Activated CD4-positive, alpha-beta memory T cell treated with anti-CD3 and anti-CD28 coated beads for 36 hours (primary cell): ENCODE measurements at regions not wholly inside any gene's neighbourhood (a gene's known extent, or its start where the extent isn't known, plus 50 kb on each side); places are given as distances from the start of the nearest gene placed in this dataset.
"Not testable (repeated sequence)": the region's sequence is repeated elsewhere in the genome, so short reads cannot be mapped to it uniquely, and the experiment has no call there.

Source experiments
- CTCF ChIA-PET: fragments of 350-600 bp; sonication (Branson Sonifier 250); formaldehyde crosslinking; loops from one replicate; lab custom pipeline; 2021; ENCODE audit warnings: antibody characterized with exemption, inconsistent platforms; lab: Charles Lee
- POLR2A ChIA-PET: fragments of 350-600 bp; sonication (Branson Sonifier 250); formaldehyde crosslinking; loops from one replicate; lab custom pipeline; 2021; ENCODE audit warnings: antibody characterized with exemption; lab: Charles Lee
- DNase-seq: peaks from one replicate; pipeline ENCODE4 v3.0.0-alpha.2; 2020
- H3K27ac Mint-ChIP-seq: one replicate; pipeline ENCODE4 v1.8.0; 2021; ENCODE audit warnings: mixed read lengths
- H3K27me3 Mint-ChIP-seq: one replicate; pipeline ENCODE4 v1.8.0; 2021; ENCODE audit warnings: mixed read lengths
- H3K36me3 Mint-ChIP-seq: one replicate; pipeline ENCODE4 v1.8.0; 2021; ENCODE audit warnings: mixed read lengths
- H3K4me1 Mint-ChIP-seq: one replicate; pipeline ENCODE4 v1.8.0; 2021; ENCODE audit warnings: low read depth, mixed read lengths
- H3K4me3 Mint-ChIP-seq: one replicate; pipeline ENCODE4 v1.8.0; 2021; ENCODE audit warnings: mild to moderate bottlenecking, mixed read lengths
- H3K9me3 Mint-ChIP-seq: one replicate; pipeline ENCODE4 v1.8.0; 2021; ENCODE audit warnings: mixed read lengths
- intact Hi-C: fragments of 100-400 bp; cut with micrococcal nuclease; formaldehyde crosslinking; loops from one replicate; pipeline ENCODE4 v1.15.1; 2023

DNA sequence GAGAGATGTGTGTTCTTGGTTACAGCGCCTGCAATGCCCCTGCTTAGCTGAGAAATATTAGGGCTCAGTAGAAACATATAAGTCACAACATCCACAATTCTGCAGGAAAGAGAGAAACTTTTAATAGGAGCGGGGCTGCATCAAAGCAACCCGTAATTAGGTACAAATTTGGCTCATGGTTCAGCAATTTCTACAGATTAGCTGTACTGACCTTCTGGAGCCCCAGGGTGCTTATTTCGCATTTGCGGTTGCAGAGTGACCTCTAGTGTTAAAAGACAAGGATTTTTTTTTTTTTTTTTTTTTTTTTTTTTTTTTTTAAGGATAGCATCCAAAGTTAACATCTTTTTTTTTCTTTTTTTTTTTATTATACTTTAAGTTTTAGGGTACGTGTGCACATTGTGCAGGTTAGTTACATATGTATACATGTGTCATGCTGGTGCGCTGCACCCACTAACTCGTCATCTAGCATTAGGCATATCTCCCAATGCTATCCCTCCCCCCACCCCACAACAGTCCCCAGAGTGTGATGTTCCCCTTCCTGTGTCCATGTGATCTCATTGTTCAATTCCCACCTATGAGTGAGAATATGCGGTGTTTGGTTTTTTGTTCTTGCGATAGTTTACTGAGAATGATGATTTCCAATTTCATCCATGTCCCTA lies 334.7 kb downstream of the ARRDC4 start:
- CTCF ChIA-PET: interaction anchor here (0.9 kb wide), 1 partner anchor 389 kb away, joined by 4 read pairs; no protein-coding TSS in a partner anchor
- POLR2A ChIA-PET, H3K4me3 Mint-ChIP-seq, H3K27ac Mint-ChIP-seq, H3K9me3 Mint-ChIP-seq, H3K27me3 Mint-ChIP-seq, DNase-seq, H3K4me1 Mint-ChIP-seq, H3K36me3 Mint-ChIP-seq: not testable (repeated sequence)
- intact Hi-C loops: loop anchor here (2.0 kb wide), 1 partner anchor 386 kb away; no protein-coding TSS in a partner anchor

- H3K4me1 Mint-ChIP-seq: no peaks in the 10 kb centered on the region
- ChIA-PET CTCF (interaction anchor here (0.9 kb wide), 1 partner anchor 124 kb away, joined by 3 read pairs; no protein-coding TSS in a partner anchor), POLR2A (no interaction called here)
- DNase-seq: no peak
- no peak overlapping the region for H3K27ac Mint-ChIP-seq
- intact Hi-C loops: no loop called here
- H3K27me3 Mint-ChIP-seq: peaks cover 1% of the 10 kb centered on the region
- no peaks in the 10 kb centered on the region for H3K9me3 Mint-ChIP-seq
- H3K36me3 Mint-ChIP-seq: no peaks in the 10 kb centered on the region
- no peak overlapping the region for H3K4me3 Mint-ChIP-seq
Measured at GRCh38 chr15:98296653-98297052, 336.1 kb downstream of the ARRDC4 start.

- POLR2A ChIA-PET: no interaction called here
- no peak overlapping the region for H3K27ac Mint-ChIP-seq
- intact Hi-C loops: no loop called here
- H3K4me3 Mint-ChIP-seq: no peak overlapping the region
- CTCF ChIA-PET: no interaction called here
- H3K4me1 Mint-ChIP-seq: no peaks in the 10 kb centered on the region
- H3K36me3 Mint-ChIP-seq: no peaks in the 10 kb centered on the region
- H3K27me3 Mint-ChIP-seq: peaks cover 3% of the 10 kb centered on the region
- no peaks in the 10 kb centered on the region for H3K9me3 Mint-ChIP-seq
- no peak for DNase-seq
Measured at GRCh38 chr15:98304371-98304770, 343.9 kb downstream of the ARRDC4 start.

DNA sequence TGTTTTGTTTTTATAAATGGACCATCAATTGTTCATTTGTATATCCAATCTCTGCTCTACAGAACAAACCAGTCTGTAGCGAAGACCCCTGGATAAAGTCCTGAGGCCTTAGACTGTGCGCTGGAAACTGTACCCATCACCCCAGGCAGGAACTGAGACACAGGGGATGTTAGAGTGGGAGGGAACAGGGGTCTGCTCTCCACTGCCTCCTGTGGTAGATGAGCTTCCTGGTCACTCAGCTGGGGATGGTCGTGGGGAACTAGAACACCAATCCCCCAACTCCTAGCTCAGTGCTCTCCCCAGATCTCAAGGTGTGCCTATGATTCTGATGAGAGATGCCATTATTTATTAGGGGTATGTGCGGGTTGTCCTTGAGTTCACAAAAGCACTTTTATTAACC lies 340.2 kb upstream of the IGF1R start:
- no peak for DNase-seq
- CTCF ChIA-PET: interaction anchor here (1.6 kb wide), 1 partner anchor 120 kb away, joined by 6 read pairs; no protein-coding TSS in a partner anchor
- Mint-ChIP-seq H3K36me3 (no peaks in the 10 kb centered on the region), H3K27ac (no peak overlapping the region), H3K4me1 (no peaks in the 10 kb centered on the region), H3K4me3 (no peak overlapping the region), H3K9me3 (no peaks in the 10 kb centered on the region), H3K27me3 (peaks cover 9% of the 10 kb centered on the region)
- POLR2A ChIA-PET: no interaction called here
- intact Hi-C loops: no loop called here

- CTCF ChIA-PET: interaction anchor here (0.5 to 2.7 kb wide), 25 partner anchors 10 to 1406 kb away, joined by 3 to 46 read pairs (median 4); no protein-coding TSS in a partner anchor
- POLR2A ChIA-PET: no interaction called here
- no peaks in the 10 kb centered on the region for H3K4me1 Mint-ChIP-seq
- H3K27me3 Mint-ChIP-seq: peaks cover 9% of the 10 kb centered on the region
- intact Hi-C loops: loop anchor here (1.0 kb wide), 2 partner anchors 110 to 117 kb away; no protein-coding TSS in a partner anchor
- no peak overlapping the region for H3K4me3 Mint-ChIP-seq
- no peak overlapping the region for H3K27ac Mint-ChIP-seq
- peak; percentile 77 for DNase-seq
- H3K9me3 Mint-ChIP-seq: no peaks in the 10 kb centered on the region
- no peaks in the 10 kb centered on the region for H3K36me3 Mint-ChIP-seq
Measured at GRCh38 chr15:98311566-98312188, 336.7 kb upstream of the IGF1R start.

DNA sequence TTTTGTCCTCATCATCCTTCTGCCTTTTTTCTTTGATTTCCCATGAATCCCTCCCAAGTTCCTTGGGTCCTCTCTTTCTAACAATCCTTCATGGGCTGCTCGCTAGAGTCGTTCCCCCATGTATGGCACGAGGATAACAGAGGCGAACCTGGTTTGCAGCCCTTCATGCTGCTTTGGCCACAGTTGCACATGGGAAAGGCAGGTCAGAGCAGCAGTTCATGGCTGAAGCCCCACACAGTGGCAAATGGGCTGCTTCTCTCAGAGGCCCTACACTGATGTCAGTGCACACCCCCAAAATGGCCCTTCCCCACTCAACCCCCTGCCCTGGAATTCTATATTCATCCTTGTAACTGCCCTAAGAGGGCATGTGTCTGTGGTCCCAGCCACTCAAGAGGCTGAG lies 335.4 kb upstream of the IGF1R start:
- no peak for DNase-seq
- Mint-ChIP-seq H3K4me3 (no peak overlapping the region), H3K4me1 (no peaks in the 10 kb centered on the region), H3K27ac (no peak overlapping the region), H3K36me3 (no peaks in the 10 kb centered on the region), H3K27me3 (peaks cover 9% of the 10 kb centered on the region), H3K9me3 (no peaks in the 10 kb centered on the region)
- ChIA-PET POLR2A (no interaction called here), CTCF (interaction anchor here (1.3 to 2.7 kb wide), 3 partner anchors 33 to 116 kb away, joined by 4 to 46 read pairs (median 25); no protein-coding TSS in a partner anchor)
- intact Hi-C loops: no loop called here

DNA sequence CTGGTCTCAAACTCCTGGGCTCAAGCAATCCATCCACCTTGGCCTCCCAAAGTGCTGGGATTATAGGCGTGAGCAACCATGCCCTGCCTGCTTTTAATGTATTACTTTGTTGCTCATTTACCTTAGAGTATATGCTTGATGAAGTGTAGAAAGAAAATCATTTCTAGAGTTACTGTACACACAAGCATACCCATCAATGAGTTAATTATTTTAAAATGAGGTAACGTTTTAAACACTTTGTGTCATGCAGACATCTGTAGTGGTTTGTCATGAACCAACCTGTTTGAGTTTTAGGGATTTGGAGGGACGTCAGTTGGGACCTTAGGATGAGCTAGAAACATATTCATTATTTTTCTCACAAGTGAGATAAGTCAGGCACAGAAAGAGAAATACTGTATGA lies 332.4 kb upstream of the IGF1R start:
- no peak overlapping the region for H3K4me3 Mint-ChIP-seq
- POLR2A ChIA-PET: no interaction called here
- H3K27me3 Mint-ChIP-seq: peaks cover 3% of the 10 kb centered on the region
- H3K4me1 Mint-ChIP-seq: no peaks in the 10 kb centered on the region
- intact Hi-C loops: no loop called here
- peaks cover 6% of the 10 kb centered on the region for H3K9me3 Mint-ChIP-seq
- no peaks in the 10 kb centered on the region for H3K36me3 Mint-ChIP-seq
- no peak overlapping the region for H3K27ac Mint-ChIP-seq
- no peak for DNase-seq
- CTCF ChIA-PET: no interaction called here

- H3K4me3 Mint-ChIP-seq: no peak overlapping the region
- H3K36me3 Mint-ChIP-seq: no peaks in the 10 kb centered on the region
- no peak for DNase-seq
- ChIA-PET CTCF (interaction anchor here (0.7 to 2.4 kb wide), 2 partner anchors 10 to 93 kb away, joined by 3 to 9 read pairs; no protein-coding TSS in a partner anchor), POLR2A (no interaction called here)
- H3K27me3 Mint-ChIP-seq: no peaks in the 10 kb centered on the region
- peaks cover 16% of the 10 kb centered on the region for H3K9me3 Mint-ChIP-seq
- no peaks in the 10 kb centered on the region for H3K4me1 Mint-ChIP-seq
- no peak overlapping the region for H3K27ac Mint-ChIP-seq
- intact Hi-C loops: no loop called here
Measured at GRCh38 chr15:98321896-98322295, 326.4 kb upstream of the IGF1R start.

- no peak for DNase-seq
- Mint-ChIP-seq H3K36me3 (no peaks in the 10 kb centered on the region), H3K4me3 (no peak overlapping the region), H3K27ac (no peak overlapping the region), H3K4me1 (no peaks in the 10 kb centered on the region), H3K27me3 (no peaks in the 10 kb centered on the region), H3K9me3 (peaks cover 16% of the 10 kb centered on the region)
- CTCF ChIA-PET: interaction anchor here (2.4 kb wide), 1 partner anchor 11 kb away, joined by 9 read pairs; no protein-coding TSS in a partner anchor
- POLR2A ChIA-PET: no interaction called here
- intact Hi-C loops: no loop called here
Measured at GRCh38 chr15:98322581-98322980, 325.8 kb upstream of the IGF1R start.

- POLR2A ChIA-PET: no interaction called here
- H3K27ac Mint-ChIP-seq: no peak overlapping the region
- peaks cover 11% of the 10 kb centered on the region for H3K9me3 Mint-ChIP-seq
- H3K4me1 Mint-ChIP-seq: no peaks in the 10 kb centered on the region
- intact Hi-C loops: no loop called here
- H3K36me3 Mint-ChIP-seq: no peaks in the 10 kb centered on the region
- H3K27me3 Mint-ChIP-seq: no peaks in the 10 kb centered on the region
- CTCF ChIA-PET: interaction anchor here (1.3 kb wide), 1 partner anchor 13 kb away, joined by 4 read pairs; no protein-coding TSS in a partner anchor
- no peak overlapping the region for H3K4me3 Mint-ChIP-seq
- DNase-seq: no peak
Measured at GRCh38 chr15:98324341-98324970, 323.9 kb upstream of the IGF1R start.

- no peaks in the 10 kb centered on the region for H3K4me1 Mint-ChIP-seq
- H3K27me3 Mint-ChIP-seq: no peaks in the 10 kb centered on the region
- H3K36me3 Mint-ChIP-seq: no peaks in the 10 kb centered on the region
- intact Hi-C loops: no loop called here
- ChIA-PET CTCF (interaction anchor here (1.7 kb wide), 1 partner anchor 15 kb away, joined by 7 read pairs; no protein-coding TSS in a partner anchor), POLR2A (interaction anchor here (0.5 kb wide), 1 partner anchor 887 kb away, joined by 4 read pairs; no protein-coding TSS in a partner anchor)
- peaks cover 11% of the 10 kb centered on the region for H3K9me3 Mint-ChIP-seq
- no peak overlapping the region for H3K4me3 Mint-ChIP-seq
- no peak for DNase-seq
- no peak overlapping the region for H3K27ac Mint-ChIP-seq
Measured at GRCh38 chr15:98326804-98327203, 321.5 kb upstream of the IGF1R start.

DNA sequence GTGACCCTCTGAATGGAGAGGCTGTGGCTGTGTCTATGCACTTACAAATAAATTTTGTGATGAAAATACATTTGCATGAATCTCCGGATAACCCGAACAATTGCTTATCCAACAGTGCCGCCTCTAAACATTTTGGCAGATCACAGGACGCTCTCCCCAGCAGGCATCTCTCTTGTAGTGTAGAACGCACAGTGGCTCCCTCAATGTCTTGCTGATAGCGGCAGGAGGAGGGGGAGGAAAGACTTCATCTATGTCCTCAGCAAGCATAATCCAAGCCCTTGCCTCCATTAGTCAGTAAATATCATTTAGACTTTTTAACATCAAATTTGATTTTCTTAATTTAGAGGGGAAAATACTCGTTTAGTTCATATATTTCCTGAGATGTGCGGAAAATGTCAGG lies 318.1 kb upstream of the IGF1R start:
- CTCF ChIA-PET: no interaction called here
- no peak overlapping the region for H3K4me3 Mint-ChIP-seq

More for the DNA sequence above, 318.1 kb upstream of the IGF1R start:
- H3K27ac Mint-ChIP-seq: no peak overlapping the region
- POLR2A ChIA-PET: no interaction called here
- no peaks in the 10 kb centered on the region for H3K27me3 Mint-ChIP-seq
- intact Hi-C loops: no loop called here
- no peaks in the 10 kb centered on the region for H3K4me1 Mint-ChIP-seq
- no peak for DNase-seq
- peaks cover 5% of the 10 kb centered on the region for H3K9me3 Mint-ChIP-seq
- H3K36me3 Mint-ChIP-seq: no peaks in the 10 kb centered on the region
